Fibroblast of upper back skin (primary cell): ENCODE measurements at regions not wholly inside any gene's neighbourhood (a gene's known extent, or its start where the extent isn't known, plus 50 kb on each side); places are given as distances from the start of the nearest gene placed in this dataset.
A peak's percentile ranks its signal among the peaks of the same experiment; 100 is the strongest.

Source experiments
- DNase-seq: peaks from one replicate; pipeline ENCODE4 v3.0.0-alpha.2; 2013

DNA sequence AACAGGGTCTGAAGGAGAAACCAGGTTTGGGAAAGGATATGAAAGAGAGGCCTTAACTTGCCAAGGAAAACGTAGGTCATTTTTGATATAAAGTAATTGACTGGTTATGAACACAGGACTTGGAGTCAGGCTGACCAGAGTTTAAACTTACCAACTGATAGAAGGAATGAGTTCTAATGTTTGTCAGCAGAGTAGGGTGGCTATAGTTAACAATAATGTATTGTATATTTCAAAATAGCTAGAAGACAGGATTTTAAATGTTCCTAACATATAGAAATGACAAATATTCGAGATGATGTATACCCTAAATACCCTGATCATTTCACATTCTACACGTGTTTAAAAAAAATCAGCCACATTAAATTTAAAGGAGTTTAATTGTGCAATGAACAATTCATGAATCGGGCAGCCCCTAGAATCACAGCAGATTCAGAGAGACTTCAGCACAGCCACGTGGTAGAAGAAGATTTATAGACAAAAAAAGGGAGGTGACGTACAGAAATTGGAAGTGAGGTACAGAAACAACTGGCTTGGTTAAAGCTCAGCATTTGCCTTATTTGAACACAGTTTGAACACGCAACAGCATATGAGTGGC is 52.5 kb upstream of the PLEKHG7 start:
- DNase-seq, result no peak

DNA sequence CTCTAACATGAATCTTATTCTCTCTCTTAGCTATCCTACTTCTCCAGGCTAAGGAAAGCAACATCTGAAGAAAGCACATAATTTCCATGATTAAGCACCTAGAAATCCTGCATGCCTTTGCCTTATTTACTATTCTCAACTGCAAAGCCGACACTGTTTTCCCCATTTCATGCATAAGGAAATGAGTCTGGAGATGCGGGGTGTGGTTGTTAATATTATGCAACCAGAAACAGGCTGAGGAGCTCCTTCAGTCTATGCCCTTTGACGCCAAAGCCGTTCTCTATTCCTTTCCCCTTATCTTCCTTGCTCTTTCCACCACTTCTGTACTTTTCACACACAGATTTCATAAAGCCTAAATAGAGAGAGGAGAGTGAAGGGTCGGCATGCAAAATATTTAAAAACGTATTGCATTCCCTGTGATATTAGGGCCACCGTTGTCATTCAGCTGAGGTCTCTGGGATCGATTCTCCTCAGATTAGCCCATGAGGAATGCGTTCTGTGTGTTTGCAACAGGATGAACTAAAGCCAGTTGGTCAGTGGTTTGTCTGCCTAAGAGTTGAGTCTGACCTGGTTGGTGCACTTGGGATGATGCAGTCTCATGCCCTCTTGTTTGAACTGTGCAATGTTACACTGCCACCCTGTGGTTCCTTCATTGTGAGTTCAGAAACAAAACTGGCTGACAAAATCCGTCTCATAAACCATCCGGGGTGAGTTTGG is 53.1 kb upstream of the PLEKHG7 start:
- DNase-seq, result peak; percentile 82

GRCh38 chr12:92648242-92649031 is 54.4 kb upstream of the PLEKHG7 start:
- no peak for DNase-seq

DNA sequence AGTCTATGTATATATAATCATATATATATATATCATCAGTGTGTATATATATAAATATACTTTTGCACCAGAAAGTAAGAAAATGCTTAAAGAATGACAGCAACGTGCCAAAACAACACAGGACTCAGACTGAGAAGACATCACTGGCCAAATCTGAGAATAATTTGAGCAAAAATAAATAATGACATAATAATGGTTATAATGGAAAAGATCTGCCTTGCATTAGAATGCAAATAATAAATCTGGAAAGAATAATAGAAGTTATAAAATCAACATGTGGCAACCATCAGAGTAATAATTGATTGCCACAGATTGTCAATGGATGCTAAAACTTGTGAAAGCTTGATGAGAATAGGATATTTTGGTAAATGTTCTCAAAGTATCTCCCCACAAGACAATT is 61.5 kb upstream of the PLEKHG7 start:
- DNase-seq, result no peak

DNA sequence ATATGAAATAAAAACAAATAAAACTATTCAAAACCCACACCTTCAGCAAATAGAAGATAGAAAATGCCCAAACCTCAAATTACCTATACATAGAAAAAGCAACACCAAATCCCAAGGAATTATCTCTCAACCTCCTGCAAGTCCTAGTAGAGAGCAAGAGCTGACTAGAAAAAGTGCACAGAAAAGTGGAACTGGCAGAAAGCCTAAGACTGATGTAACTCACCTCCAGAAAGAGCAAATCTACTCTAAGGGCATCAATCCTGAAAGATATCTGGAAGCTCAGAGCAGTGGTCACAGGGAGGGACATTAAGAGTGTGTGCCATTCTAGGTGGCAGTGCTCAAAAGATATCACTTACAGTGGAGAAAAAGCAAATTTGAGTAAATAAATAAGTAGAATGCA is 62.1 kb upstream of the PLEKHG7 start:
- peak; percentile 51 for DNase-seq

DNA sequence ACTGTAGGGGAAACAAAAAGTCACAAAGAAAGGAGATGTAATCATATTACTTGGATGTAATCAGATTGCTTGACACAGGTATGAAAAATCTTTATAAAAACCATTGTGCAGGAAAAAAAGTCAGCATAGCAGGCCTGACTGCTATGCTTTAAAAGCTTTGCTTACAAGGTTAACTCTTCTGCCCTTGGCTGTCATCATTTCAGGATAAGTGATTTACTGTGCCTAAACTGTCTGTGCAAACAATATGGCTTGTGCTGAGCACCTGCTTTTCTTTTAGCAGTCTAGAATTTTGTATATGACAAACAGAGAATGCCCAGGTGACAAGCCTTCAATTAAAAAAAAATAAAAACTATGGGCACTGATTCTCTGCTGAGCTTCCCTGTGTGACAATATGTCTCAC is 63.8 kb upstream of the PLEKHG7 start:
- DNase-seq, result no peak

DNA sequence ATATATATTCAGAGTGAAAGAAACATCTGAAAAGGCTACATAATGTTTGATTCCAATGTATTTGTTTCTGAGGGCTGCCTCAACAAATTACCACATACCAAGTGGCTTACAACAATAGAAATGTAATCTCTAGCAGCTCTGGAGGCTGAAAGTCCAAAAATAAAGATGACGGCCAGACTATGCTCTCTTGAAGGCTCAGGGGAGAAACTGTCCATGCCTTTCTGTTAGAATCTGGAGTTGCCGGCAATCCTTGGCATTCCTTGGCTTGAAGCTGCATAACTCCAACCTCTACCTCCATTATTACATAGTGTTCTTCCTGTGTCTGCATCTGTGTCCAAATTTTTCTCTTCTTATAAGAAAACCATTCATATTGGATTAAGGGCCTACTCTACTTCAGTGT is 68.1 kb upstream of the PLEKHG7 start:
- DNase-seq, result peak; percentile 26

DNA sequence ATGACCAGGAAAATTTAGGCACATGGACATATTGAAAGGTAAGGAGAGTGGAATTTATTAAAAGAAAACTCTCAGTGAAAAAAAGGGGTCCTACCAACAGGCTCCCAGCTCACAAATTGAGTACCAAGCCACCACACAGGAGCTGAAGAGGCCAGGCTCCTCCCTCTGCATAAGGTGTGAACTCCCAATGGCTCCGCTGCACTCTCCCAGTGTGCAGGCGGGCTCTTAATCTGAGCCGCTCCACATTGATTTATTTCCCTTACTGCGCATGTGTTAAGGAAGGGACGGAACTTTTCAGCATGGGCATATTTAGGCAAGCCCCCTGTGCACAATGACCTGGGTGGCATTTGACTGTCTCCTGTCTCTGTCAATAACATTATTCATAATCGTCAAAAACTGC is 68.6 kb upstream of the PLEKHG7 start:
- no peak for DNase-seq

- no peak for DNase-seq
Measured at GRCh38 chr12:92630968-92631367, 71.8 kb upstream of the PLEKHG7 start.

DNA sequence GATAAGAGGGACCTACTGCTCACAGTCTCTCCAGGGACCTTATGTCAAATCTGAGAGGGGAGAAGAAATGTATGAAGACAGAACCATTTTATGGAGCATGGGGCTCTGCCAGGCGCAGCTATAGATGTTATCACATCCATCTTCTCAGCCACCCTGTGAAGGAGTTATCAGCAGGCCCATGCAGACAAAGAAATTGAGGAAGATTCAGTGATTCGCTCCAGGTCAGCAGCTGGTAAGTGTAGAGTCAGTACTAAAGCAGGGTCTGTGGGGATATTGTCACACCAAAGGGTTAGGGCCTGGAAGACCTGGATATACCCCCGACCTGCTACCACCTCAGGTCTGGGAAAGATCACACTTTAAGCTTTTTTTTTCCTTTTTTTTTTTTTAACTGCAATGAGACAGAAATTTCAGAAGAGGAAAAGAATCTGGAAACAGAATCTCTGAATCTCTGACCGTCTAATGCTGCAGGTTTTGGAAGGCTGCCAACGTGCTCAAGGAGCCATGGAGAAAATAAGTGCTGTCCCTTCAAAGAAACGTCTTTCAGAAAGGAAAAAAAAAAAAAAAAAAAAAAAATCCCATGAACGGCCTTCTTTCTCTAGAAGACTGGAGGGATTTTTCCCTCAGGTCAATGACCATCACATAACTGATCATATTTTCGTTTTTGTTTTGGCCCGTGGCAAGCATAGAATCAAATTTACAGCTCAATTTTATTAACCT is 73.3 kb upstream of the PLEKHG7 start:
- DNase-seq, result peak; percentile 41

DNA sequence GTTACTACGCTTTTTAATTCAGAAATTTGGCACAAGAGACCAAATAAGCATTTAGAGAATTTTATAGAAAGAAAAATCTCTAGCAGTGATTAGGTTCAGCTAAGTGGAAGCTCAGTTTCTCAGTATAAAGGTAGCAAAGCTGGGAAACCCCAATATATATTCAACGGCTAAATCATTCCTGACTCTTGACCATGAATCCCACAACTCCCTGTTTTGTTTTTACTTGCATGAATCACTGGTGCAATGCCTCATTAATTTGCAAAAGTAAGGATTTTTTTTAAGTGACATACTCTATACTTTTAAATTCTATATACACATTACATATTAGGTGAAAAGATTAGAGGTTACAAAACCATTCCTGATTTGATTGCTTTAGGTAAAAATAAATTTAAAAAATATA is 74.3 kb upstream of the PLEKHG7 start:
- DNase-seq, result peak; percentile 42

GRCh38 chr12:92627511-92627910 is 75.3 kb upstream of the PLEKHG7 start:
- no peak for DNase-seq

- no peak for DNase-seq
Measured at GRCh38 chr12:92625639-92626310, 77.0 kb upstream of the PLEKHG7 start.

- peak; percentile 57 for DNase-seq
Measured at GRCh38 chr12:92624236-92624635, 78.6 kb upstream of the PLEKHG7 start.

GRCh38 chr12:92623386-92623785 is 79.4 kb upstream of the PLEKHG7 start:
- DNase-seq, result no peak

DNA sequence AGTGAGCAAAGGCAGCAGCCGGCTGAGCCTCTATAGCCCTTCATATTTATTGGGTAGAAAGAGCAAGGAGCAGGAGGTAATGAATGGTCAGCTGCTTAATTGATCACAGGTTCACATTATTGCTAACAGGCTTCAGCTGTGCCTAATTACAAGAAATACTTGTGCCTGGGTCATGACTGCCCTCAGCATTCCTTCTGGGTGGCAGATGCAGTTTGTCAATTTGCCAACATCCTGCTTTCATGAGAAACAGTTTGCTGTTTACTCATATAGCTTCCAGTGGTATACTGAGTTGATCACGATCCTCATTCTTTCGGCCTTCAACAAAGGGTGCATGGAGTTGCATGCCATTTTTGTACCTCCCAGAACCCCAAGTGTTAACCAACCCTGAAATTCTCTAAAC is 81.0 kb upstream of the PLEKHG7 start:
- no peak for DNase-seq

- no peak for DNase-seq
Measured at GRCh38 chr12:92621312-92621711, 81.5 kb upstream of the PLEKHG7 start.

GRCh38 chr12:92619730-92620684 is 82.8 kb upstream of the PLEKHG7 start:
- peak; percentile 44 for DNase-seq

DNA sequence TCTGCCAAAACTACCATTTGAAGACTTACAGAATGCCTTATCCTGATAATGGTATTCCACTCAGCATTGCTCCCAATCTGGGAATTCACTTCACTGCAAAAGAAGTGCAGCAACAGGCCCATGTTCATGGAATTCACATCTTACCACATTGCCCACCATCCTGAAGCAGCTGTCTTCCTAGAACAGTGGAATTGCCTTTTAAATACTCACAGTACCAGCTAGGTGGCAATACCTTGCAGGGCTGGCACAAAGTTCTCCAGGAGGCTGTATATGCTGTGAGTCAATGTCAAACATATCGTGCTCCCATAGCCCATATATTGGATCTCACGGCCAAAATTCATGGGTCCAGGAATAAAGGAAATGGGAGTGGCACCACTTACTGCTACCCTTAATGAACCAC is 83.8 kb upstream of the PLEKHG7 start:
- DNase-seq, result no peak

- no peak for DNase-seq
Measured at GRCh38 chr12:92615703-92616102, 87.1 kb upstream of the PLEKHG7 start.

- DNase-seq, result no peak
Measured at GRCh38 chr12:92615086-92615485, 87.7 kb upstream of the PLEKHG7 start.

DNA sequence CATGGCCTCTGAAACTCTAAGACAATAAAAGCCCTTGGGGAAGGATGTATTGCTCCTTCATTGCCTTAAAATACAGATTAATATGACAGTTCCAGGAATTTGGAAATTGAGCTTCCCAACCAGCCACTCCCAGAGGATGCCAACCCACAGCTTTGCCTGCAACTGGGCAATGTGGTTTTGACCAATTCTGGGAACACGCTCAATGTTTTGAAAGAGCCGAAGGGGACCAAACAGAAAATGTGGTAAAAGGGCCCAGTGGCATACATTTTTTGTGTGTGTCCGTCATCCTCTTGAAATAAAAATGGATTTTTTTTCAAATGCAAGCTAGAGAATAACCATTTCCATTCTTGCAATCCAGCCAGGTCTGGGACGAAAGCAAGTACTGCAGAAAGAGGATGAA is 88.3 kb upstream of the PLEKHG7 start:
- no peak for DNase-seq
